Activated CD8-positive, alpha-beta memory T cell treated with anti-CD3 and anti-CD28 coated beads, Interleukin-2, amount 10 ng/mL, durations not matched to agents 7 days and 5 days (primary cell): ENCODE measurements at regions not wholly inside any gene's neighbourhood (a gene's known extent, or its start where the extent isn't known, plus 50 kb on each side); places are given as distances from the start of the nearest gene placed in this dataset.
"Not testable (repeated sequence)": the region's sequence is repeated elsewhere in the genome, so short reads cannot be mapped to it uniquely, and the experiment has no call there.

Experiments used
- ATAC-seq: fragments of 150-1000 bp; cut with Tn5 transposase; one replicate; pipeline ENCODE4 v1.10.0; 2021; ENCODE audit warnings: moderate library complexity
- CTCF ChIA-PET: fragments of 350-600 bp; sonication (Branson Sonifier 250); formaldehyde crosslinking; loops from one replicate; lab custom pipeline; 2021; ENCODE audit warnings: antibody characterized with exemption; lab: Charles Lee
- DNase-seq: peaks from one replicate; pipeline ENCODE4 v3.0.0-alpha.2; 2020
- H3K27ac Mint-ChIP-seq: one replicate; pipeline ENCODE4 v1.8.0; 2021; ENCODE audit warnings: mild to moderate bottlenecking, mixed read lengths
- H3K27me3 Mint-ChIP-seq: one replicate; pipeline ENCODE4 v1.8.0; 2021; ENCODE audit warnings: mixed read lengths
- H3K36me3 Mint-ChIP-seq: one replicate; pipeline ENCODE4 v1.8.0; 2021; ENCODE audit warnings: mild to moderate bottlenecking, mixed read lengths
- H3K4me1 Mint-ChIP-seq: one replicate; pipeline ENCODE4 v1.8.0; 2021; ENCODE audit warnings: mixed read lengths
- H3K4me3 Mint-ChIP-seq: one replicate; pipeline ENCODE4 v1.8.0; 2021; ENCODE audit warnings: mild to moderate bottlenecking, moderate library complexity, mixed read lengths
- H3K9me3 Mint-ChIP-seq: one replicate; pipeline ENCODE4 v1.8.0; 2022; ENCODE audit warnings: low read depth, mixed read lengths

DNA sequence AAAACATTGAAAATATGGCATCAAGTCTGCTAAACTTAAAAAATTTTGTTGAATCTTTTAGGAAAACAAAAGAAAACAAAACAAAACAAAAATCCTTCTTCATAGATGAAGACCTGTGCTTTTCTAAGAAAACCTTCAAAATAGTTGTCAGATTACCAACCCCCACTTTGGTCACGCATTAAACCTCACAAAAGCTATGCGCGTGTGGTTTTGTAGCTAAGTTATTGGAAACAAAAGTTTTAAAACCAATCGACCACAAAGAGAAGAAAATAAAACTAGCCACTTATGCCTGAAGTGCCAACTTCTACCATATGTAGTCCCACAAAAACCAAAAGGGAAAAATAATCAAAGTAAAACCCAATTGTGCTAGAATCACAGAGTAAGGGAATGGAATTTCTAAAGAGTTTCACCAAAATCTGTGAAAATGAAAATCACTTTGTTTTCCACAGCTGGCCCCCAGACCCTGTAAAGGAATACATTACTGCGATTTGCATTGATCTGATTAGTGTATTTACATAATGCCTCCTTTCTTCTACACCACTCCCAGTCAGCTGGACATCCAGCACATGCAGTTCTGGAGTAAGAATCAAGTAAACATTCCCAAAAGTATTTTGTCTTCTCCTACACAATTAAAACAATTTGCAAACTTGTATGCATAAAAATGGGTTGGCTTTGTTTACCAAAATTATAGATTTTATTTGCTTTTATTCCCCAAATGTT lies 330.1 kb upstream of the DKK2 start:
- no peak for ATAC-seq
- Mint-ChIP-seq H3K9me3 (no peaks in the 10 kb centered on the region), H3K27ac (no peak overlapping the region), H3K36me3 (no peaks in the 10 kb centered on the region), H3K4me3 (no peak overlapping the region), H3K4me1 (no peaks in the 10 kb centered on the region), H3K27me3 (peaks cover 3% of the 10 kb centered on the region)
- no peak for DNase-seq
- CTCF ChIA-PET: no interaction called here

DNA sequence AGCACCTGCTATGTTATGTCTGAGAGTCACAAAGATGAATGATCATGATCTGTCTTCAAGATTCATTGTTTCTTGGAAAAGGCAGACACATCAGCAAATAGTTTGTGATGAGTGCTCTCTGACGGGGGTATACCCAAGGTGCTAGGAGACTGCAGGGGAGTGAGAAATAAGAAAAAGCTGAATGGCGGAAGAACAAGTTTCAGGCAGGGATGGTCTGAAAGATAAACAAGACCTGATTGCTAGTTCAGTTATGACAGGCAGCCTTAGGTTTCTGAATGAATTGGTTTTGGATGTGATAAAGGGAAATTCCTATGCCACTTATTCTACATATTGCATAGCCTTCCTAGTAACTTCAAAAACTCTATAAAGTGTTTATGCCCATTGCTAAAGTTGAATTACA lies 327.0 kb upstream of the DKK2 start:
- H3K27me3 Mint-ChIP-seq: peaks cover 3% of the 10 kb centered on the region
- no peaks in the 10 kb centered on the region for H3K4me1 Mint-ChIP-seq
- H3K36me3 Mint-ChIP-seq: no peaks in the 10 kb centered on the region
- no peak for DNase-seq
- H3K4me3 Mint-ChIP-seq: no peak overlapping the region
- no peak overlapping the region for H3K27ac Mint-ChIP-seq
- CTCF ChIA-PET: no interaction called here
- no peaks in the 10 kb centered on the region for H3K9me3 Mint-ChIP-seq
- no peak for ATAC-seq

DNA sequence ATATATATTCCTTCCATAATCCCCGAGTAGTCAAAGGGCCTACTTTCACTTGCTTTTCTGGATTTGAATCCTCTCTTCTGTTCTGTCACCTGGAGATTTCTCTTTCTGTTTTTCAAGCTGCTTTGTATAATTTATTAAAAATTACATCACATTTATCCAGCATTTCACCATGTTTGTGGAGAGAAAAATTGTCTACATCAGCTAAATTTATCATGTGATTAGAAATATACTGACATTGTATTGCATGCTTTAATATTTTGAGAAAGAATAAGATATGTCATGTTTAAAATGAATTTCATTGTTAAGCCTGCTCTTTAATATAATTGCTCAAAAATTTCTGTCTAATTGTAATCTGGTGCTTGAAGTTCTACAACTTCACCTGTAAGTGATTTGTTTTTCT lies 323.1 kb upstream of the DKK2 start:
- no peak overlapping the region for H3K4me3 Mint-ChIP-seq
- CTCF ChIA-PET: no interaction called here
- DNase-seq: no peak
- no peaks in the 10 kb centered on the region for H3K9me3 Mint-ChIP-seq
- no peaks in the 10 kb centered on the region for H3K4me1 Mint-ChIP-seq
- no peaks in the 10 kb centered on the region for H3K36me3 Mint-ChIP-seq
- H3K27ac Mint-ChIP-seq: no peak overlapping the region
- no peak for ATAC-seq
- no peaks in the 10 kb centered on the region for H3K27me3 Mint-ChIP-seq

DNA sequence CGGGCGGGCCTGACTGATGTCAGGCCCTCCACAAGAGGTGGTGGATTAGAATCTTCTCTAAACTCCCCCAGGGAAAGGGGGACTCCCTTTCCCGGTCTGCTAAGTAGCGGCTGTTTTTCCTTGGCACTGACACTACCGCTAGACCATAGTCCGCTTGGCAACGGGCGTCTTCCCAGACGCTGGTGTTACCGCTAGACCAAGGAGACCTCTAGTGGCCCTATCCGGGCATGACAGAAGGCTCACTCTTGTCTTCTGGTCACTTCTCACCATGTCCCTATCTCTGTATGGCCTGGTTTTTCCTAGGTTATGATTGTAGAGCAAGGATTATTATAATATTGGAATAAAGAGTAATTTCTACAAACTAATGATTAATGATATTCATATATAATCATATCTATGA lies 318.2 kb upstream of the DKK2 start:
- H3K27me3 Mint-ChIP-seq, H3K27ac Mint-ChIP-seq, H3K4me3 Mint-ChIP-seq, ATAC-seq, CTCF ChIA-PET, H3K4me1 Mint-ChIP-seq, H3K9me3 Mint-ChIP-seq, DNase-seq, H3K36me3 Mint-ChIP-seq: not testable (repeated sequence)

DNA sequence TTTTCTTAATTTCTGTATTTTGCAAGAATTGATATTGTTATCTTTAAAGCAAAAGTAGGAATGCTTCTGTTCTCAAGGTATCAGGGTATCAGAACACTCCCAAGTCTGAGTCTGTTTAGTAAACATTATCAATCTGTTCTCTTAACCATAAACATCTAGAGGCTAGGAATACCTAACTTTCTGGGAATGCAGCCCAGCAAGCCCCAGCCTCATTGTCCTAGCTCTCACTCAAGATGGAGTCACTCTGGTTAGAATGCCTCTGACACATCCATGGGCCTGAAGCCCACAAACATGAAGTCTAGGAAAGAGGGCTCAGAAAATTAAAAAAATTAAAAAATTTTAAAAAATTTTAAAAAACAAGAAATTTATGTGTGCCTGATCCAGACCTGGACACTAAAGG lies 315.1 kb upstream of the DKK2 start:
- no peaks in the 10 kb centered on the region for H3K9me3 Mint-ChIP-seq
- H3K27me3 Mint-ChIP-seq: no peaks in the 10 kb centered on the region
- no peaks in the 10 kb centered on the region for H3K36me3 Mint-ChIP-seq
- no peaks in the 10 kb centered on the region for H3K4me1 Mint-ChIP-seq
- CTCF ChIA-PET: no interaction called here
- DNase-seq: no peak
- H3K27ac Mint-ChIP-seq: no peak overlapping the region
- no peak overlapping the region for H3K4me3 Mint-ChIP-seq
- no peak for ATAC-seq

DNA sequence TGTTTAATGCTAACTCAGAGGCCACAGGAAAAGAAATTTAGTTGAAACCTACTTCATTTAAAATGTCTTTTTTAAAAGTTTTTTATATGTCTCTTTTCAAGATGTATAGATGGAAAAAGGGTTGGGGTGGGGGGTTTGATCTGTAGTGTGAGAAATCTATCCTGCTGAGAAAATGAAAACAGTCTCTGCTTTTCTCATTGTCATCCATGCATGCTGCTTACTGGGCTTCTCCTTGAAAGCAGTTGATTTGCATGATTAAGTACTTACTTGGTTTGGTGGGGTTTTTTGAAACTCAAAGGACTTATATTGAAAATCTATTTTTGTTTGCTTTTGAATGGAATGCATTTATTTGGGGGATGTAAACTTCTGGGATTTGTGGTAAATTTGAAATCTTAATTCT lies 313.6 kb upstream of the DKK2 start:
- CTCF ChIA-PET: no interaction called here
- Mint-ChIP-seq H3K27me3 (no peaks in the 10 kb centered on the region), H3K36me3 (no peaks in the 10 kb centered on the region), H3K9me3 (no peaks in the 10 kb centered on the region), H3K4me1 (no peaks in the 10 kb centered on the region), H3K4me3 (no peak overlapping the region), H3K27ac (no peak overlapping the region)
- DNase-seq: no peak
- no peak for ATAC-seq

DNA sequence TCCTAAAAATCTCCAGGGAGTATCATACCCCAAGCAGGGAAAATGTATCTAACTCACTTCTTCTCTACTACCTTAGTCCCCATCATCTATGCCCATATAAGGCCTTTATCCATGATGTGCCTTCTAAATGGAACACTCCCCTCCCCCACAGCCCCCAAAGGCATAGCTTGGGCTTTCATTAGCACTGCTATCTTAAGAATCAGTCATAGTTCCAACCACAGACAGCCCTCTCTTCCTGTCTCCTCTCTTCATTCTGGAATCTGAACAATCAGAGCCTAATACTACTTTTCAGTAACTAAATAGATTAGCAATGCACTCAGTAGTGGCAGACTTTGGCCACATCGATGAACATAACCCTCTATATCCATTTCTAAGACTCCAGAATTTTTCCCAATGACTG lies 313.2 kb upstream of the DKK2 start:
- no peaks in the 10 kb centered on the region for H3K4me1 Mint-ChIP-seq
- CTCF ChIA-PET: no interaction called here
- H3K36me3 Mint-ChIP-seq: no peaks in the 10 kb centered on the region
- DNase-seq (no peak), ATAC-seq (no peak)
- H3K4me3 Mint-ChIP-seq: no peak overlapping the region
- H3K9me3 Mint-ChIP-seq: no peaks in the 10 kb centered on the region
- no peaks in the 10 kb centered on the region for H3K27me3 Mint-ChIP-seq
- no peak overlapping the region for H3K27ac Mint-ChIP-seq

DNA sequence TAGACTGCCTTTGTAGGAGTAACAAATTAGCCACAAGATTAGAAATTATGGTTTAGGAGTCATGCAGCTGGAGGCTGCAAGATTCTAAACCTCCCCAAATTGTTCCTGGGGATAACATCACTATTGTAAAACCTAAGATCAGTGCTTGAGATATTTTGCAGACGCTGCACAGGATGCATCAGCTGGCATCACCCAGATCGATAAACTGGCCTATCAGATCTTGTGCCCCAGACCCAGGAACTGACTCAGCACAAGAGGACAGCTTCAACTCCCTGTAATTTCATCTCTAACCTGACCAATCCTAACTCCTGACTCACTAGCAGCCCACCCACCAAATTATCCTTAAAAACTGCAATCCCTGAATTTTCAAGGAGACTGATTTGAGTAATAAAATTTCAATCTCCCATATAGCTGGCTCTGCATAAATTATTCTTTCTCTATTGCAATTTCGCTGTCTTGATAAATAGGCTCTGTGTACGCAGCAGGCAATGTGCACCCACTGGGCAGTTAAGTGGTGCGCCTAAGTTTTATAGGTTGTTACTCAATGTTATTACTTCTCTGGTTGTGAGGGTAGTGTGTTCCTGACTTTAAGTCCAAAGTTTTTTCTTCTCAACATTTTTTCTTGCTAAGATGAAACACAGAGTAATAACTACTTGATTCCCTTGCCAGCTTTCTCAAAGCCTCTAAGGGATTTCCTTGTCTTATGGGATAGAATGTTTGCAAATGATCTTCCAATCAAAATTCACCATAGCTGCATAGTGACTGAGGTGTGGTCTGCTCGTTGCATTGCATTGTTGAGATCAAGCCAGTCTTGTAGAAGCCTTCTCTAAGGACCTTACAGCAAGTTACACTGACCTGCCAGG lies 312.3 kb upstream of the DKK2 start:
- Mint-ChIP-seq H3K27ac (no peak overlapping the region), H3K27me3 (no peaks in the 10 kb centered on the region), H3K4me3 (no peak overlapping the region), H3K36me3 (no peaks in the 10 kb centered on the region), H3K9me3 (no peaks in the 10 kb centered on the region), H3K4me1 (no peaks in the 10 kb centered on the region)
- DNase-seq (no peak), ATAC-seq (no peak)
- CTCF ChIA-PET: no interaction called here

DNA sequence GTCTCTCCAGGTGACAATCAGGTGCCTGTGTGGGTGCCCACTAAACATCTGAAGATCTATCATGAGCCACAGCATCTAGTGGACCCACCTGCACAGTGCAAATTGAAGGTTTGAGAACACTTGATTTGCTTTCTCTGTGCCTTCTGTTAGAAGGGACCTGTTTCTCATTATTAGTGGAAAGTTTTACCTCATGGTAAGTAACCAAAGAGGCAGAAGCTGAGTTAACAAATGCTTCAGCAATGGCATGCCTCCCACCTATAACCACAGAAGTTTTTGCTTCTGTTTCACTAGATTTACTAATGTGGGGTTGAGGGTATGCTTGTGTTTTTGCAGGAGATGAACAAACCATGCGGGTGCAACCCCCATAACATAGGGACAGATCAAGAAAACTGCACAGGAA lies 297.4 kb upstream of the DKK2 start:
- Mint-ChIP-seq H3K4me3 (no peak overlapping the region), H3K27me3 (no peaks in the 10 kb centered on the region), H3K4me1 (no peaks in the 10 kb centered on the region), H3K9me3 (no peaks in the 10 kb centered on the region), H3K36me3 (no peaks in the 10 kb centered on the region), H3K27ac (no peak overlapping the region)
- ATAC-seq: no peak
- CTCF ChIA-PET: no interaction called here
- DNase-seq: no peak

DNA sequence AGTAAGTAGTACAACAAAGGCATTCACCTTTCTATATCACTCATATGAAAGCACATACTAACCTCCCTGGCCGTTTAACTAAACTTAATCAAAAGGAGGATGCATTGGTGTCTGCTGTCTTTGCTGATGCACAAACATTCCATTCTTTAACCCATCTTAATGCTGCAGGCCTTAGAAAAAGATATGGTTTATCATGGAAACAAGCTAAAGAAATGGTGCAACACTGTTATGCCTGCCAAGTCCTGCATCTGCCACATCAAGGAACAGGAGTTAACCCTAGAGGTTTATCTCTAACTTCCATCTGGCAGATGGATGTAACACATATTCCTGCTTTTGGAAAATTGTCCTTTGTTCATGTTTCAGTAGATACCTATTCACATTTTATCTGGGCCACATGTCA lies 296.5 kb upstream of the DKK2 start:
- H3K9me3 Mint-ChIP-seq, ATAC-seq, CTCF ChIA-PET, H3K4me1 Mint-ChIP-seq, DNase-seq, H3K27me3 Mint-ChIP-seq, H3K36me3 Mint-ChIP-seq, H3K27ac Mint-ChIP-seq, H3K4me3 Mint-ChIP-seq: not testable (repeated sequence)

DNA sequence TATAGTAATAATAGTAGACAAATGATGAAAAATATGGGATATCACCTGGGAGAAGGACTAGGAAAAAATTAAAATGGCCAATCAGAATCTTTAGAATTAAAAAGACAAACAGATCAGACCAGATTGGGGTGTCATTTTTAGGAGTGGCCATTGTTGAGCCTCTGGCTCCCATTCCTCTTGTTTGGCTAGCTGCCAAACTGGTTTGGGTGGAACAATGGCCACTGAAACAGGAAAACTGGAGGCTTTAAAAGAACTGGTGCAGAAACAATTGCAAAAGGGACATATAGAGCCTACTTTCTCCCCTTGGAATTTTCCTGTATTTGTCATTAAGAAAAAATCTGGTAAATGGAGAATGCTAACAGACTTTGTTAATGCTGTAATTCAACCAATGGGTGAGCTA lies 294.8 kb upstream of the DKK2 start:
- no peaks in the 10 kb centered on the region for H3K4me1 Mint-ChIP-seq
- no peaks in the 10 kb centered on the region for H3K27me3 Mint-ChIP-seq
- H3K9me3 Mint-ChIP-seq: no peaks in the 10 kb centered on the region
- ATAC-seq: no peak
- DNase-seq: no peak
- H3K27ac Mint-ChIP-seq: no peak overlapping the region
- CTCF ChIA-PET: no interaction called here
- no peaks in the 10 kb centered on the region for H3K36me3 Mint-ChIP-seq
- H3K4me3 Mint-ChIP-seq: no peak overlapping the region

DNA sequence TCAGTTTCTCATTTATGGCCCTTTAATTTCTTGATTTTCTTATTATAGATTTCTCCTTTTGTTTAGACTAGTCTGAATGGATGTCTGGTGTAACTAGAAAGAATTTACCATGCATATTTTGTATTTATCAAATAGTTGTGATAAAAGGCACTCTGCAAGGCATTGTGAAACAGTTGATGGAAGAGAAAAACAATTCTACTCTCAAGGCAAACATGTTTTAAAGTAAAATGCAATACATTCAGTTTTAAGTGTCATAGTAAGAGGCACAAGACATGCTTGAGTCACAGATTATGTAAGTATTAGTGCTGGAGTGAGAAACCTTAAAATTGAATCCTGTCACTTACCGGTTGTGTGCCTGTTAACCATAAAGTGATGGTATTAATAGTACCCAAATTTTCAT lies 283.3 kb upstream of the DKK2 start:
- H3K4me1 Mint-ChIP-seq: no peaks in the 10 kb centered on the region
- H3K4me3 Mint-ChIP-seq: no peak overlapping the region
- H3K9me3 Mint-ChIP-seq: no peaks in the 10 kb centered on the region
- H3K27ac Mint-ChIP-seq: no peak overlapping the region
- CTCF ChIA-PET: no interaction called here
- no peaks in the 10 kb centered on the region for H3K27me3 Mint-ChIP-seq
- ATAC-seq (no peak), DNase-seq (no peak)
- no peaks in the 10 kb centered on the region for H3K36me3 Mint-ChIP-seq

DNA sequence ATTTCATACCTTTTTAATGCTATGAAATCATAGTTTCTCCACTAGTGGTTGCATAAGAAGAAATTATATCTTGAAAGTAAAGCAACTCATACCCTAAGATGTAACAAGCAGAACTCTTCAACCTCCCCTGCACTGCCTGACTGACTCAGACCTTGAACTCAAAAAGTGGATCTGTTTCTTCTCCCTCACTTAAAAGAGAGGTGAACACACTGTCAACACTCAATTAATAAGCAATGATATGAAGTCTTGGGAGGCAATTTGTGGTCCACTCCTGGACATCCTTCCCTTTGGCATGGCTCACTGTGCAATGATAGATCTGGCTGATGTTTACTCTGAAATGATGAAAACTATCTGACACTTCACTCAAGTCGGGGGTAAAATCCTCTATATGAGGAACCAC lies 282.0 kb upstream of the DKK2 start:
- no peak overlapping the region for H3K27ac Mint-ChIP-seq
- H3K4me1 Mint-ChIP-seq: no peaks in the 10 kb centered on the region
- H3K36me3 Mint-ChIP-seq: no peaks in the 10 kb centered on the region
- CTCF ChIA-PET: no interaction called here
- no peaks in the 10 kb centered on the region for H3K9me3 Mint-ChIP-seq
- no peak overlapping the region for H3K4me3 Mint-ChIP-seq
- ATAC-seq (no peak), DNase-seq (no peak)
- no peaks in the 10 kb centered on the region for H3K27me3 Mint-ChIP-seq

DNA sequence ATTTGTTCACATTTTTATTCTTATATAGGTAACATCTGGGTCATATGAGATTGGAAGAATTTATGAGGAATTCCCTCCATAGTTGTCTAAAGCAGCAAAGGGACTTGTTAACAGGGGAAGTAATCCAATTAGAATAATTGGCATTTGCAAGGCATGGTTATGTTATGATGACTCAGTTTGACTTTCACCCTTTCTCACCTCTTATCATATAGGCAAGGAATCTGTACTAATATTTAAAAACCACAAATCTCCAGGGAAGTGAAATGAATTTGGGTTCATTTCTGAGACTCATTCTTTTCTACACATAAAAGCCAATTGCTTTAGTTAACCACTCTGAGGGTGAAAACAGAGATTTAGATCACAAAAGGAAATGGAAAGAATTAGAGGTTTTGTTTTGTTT lies 281.5 kb upstream of the DKK2 start:
- no peaks in the 10 kb centered on the region for H3K36me3 Mint-ChIP-seq
- no peak for ATAC-seq
- H3K4me1 Mint-ChIP-seq: no peaks in the 10 kb centered on the region
- H3K27ac Mint-ChIP-seq: no peak overlapping the region
- CTCF ChIA-PET: no interaction called here
- H3K27me3 Mint-ChIP-seq: no peaks in the 10 kb centered on the region
- no peak for DNase-seq
- H3K9me3 Mint-ChIP-seq: no peaks in the 10 kb centered on the region
- no peak overlapping the region for H3K4me3 Mint-ChIP-seq
